IPS DF 4.7 (cell line): ENCODE measurements at regions not wholly inside any gene's neighbourhood (a gene's known extent, or its start where the extent isn't known, plus 50 kb on each side); places are given as distances from the start of the nearest gene placed in this dataset.

ENCODE experiments used
- DNase-seq: peaks from one replicate; pipeline ENCODE4 v3.0.0-alpha.2; 2013; ENCODE audit warnings: low spot score; ENCODE audit errors: extremely low read depth

GRCh38 chr1:30488324-30488913 lies 235.0 kb downstream of the MATN1 start:
- no peak for DNase-seq

- no peak for DNase-seq
Measured at GRCh38 chr1:30487042-30487441, 236.3 kb downstream of the MATN1 start.

GRCh38 chr1:30485072-30485471 lies 238.3 kb downstream of the MATN1 start:
- no peak for DNase-seq

GRCh38 chr1:30484668-30485067 lies 238.7 kb downstream of the MATN1 start:
- no peak for DNase-seq

GRCh38 chr1:30479575-30479974 lies 243.8 kb downstream of the MATN1 start:
- DNase-seq, result no peak

GRCh38 chr1:30478799-30479563 lies 244.4 kb downstream of the MATN1 start:
- DNase-seq, result no peak

- no peak for DNase-seq
Measured at GRCh38 chr1:30478283-30478682, 245.1 kb downstream of the MATN1 start.

- no peak for DNase-seq
Measured at GRCh38 chr1:30477588-30477987, 245.8 kb downstream of the MATN1 start.

- DNase-seq, result no peak
Measured at GRCh38 chr1:30476911-30477459, 246.4 kb downstream of the MATN1 start.

GRCh38 chr1:30476476-30476875 lies 246.9 kb downstream of the MATN1 start:
- no peak for DNase-seq

GRCh38 chr1:30475966-30476365 lies 247.4 kb downstream of the MATN1 start:
- no peak for DNase-seq

GRCh38 chr1:30475201-30475600 lies 248.2 kb downstream of the MATN1 start:
- DNase-seq, result no peak

GRCh38 chr1:30474818-30475200 lies 248.6 kb downstream of the MATN1 start:
- no peak for DNase-seq

GRCh38 chr1:30473922-30474817 lies 249.2 kb downstream of the MATN1 start:
- DNase-seq, result no peak

- DNase-seq, result no peak
Measured at GRCh38 chr1:30472526-30472925, 250.9 kb downstream of the MATN1 start.

- no peak for DNase-seq
Measured at GRCh38 chr1:30472009-30472408, 251.4 kb downstream of the MATN1 start.

- no peak for DNase-seq
Measured at GRCh38 chr1:30471307-30471706, 252.1 kb downstream of the MATN1 start.

- DNase-seq, result no peak
Measured at GRCh38 chr1:30469426-30469825, 254.0 kb downstream of the MATN1 start.

- DNase-seq, result no peak
Measured at GRCh38 chr1:30467101-30467500, 256.3 kb downstream of the MATN1 start.

- no peak for DNase-seq
Measured at GRCh38 chr1:30466610-30467009, 256.8 kb downstream of the MATN1 start.

GRCh38 chr1:30466026-30466425 lies 257.4 kb downstream of the MATN1 start:
- no peak for DNase-seq

GRCh38 chr1:30465096-30465495 lies 258.3 kb downstream of the MATN1 start:
- no peak for DNase-seq
